ENCODE measurements at regions not wholly inside any gene's neighbourhood (a gene's known extent, or its start where the extent isn't known, plus 50 kb on each side); places are given as distances from the start of the nearest gene placed in this dataset.

GRCh38 chr10:8825611-8826010, 771.1 kb downstream of the GATA3 start:
- Histone ChIP-seq H3K18ac (ENCODE audit: low read depth, low read length) (no peak overlapping the region), H2AK5ac (ENCODE audit: low read depth, low read length) (no peak overlapping the region), H4K5ac (ENCODE audit: low read depth, low read length) (no peak overlapping the region), H3K9me1 (ENCODE audit: insufficient read depth, low read length) (no peaks in the 10 kb centered on the region), H3K36me3 (ENCODE audit: control insufficient read depth, insufficient read depth, low read length) (no peaks in the 10 kb centered on the region), H3K79me1 (ENCODE audit: low read depth in 1 of 2, low read length in 2 of 2) (no peaks in the 10 kb centered on the region), H3K4me3 (ENCODE audit: insufficient read depth, low read depth, low read length) (no peak overlapping the region), H3K27ac (ENCODE audit: insufficient read depth, low read length) (no peak overlapping the region), H3K56ac (ENCODE audit: extremely low read depth, insufficient read depth, low read length) (no peak overlapping the region), H2AFZ (replicated peaks; ENCODE audit: low read length, poor library complexity) (no peak overlapping the region), H2AK9ac (replicated peaks; ENCODE audit: low read depth, low read length, poor library complexity) (no peak overlapping the region), H2BK15ac (ENCODE audit: low read depth, low read length) (no peak overlapping the region), H4K20me1 (ENCODE audit: insufficient read depth, low read length) (no peaks in the 10 kb centered on the region), H4K91ac (ENCODE audit: insufficient read depth, low read depth, low read length) (no peak overlapping the region), H3K9ac (ENCODE audit: low read depth, low read length) (no peak overlapping the region), H4K8ac (ENCODE audit: low read depth in 2 of 2, low read length in 2 of 2) (no peak overlapping the region), H3K14ac (replicated peaks; ENCODE audit: low read depth, low read length) (no peak overlapping the region), H3K4me2 (ENCODE audit: low read depth, low read length) (no peak overlapping the region), H3K23ac (ENCODE audit: low read depth, low read length) (no peak overlapping the region), H3K4me1 (ENCODE audit: control insufficient read depth, insufficient read depth, low read length) (no peaks in the 10 kb centered on the region), H3K4ac (ENCODE audit: low read depth, low read length) (no peak overlapping the region), H2BK120ac (ENCODE audit: low read depth, low read length) (no peak overlapping the region), H3K27me3 (ENCODE audit: control insufficient read depth, insufficient read depth, low read length) (no peaks in the 10 kb centered on the region), H3K9me3 (ENCODE audit: control insufficient read depth, insufficient read depth, low read length) (peaks cover 2% of the 10 kb centered on the region; the same call in 1 of the 2 replicates), H2BK5ac (ENCODE audit: low read depth, low read length, poor library complexity, severe bottlenecking) (no peak overlapping the region), H2BK20ac (ENCODE audit: low read depth, low read length) (no peak overlapping the region)
- in situ Hi-C loops (cut with MboI; ENCODE audit: low sequenced_read_pairs) = no loop called here
- dilution Hi-C loops (cut with HindIII; ENCODE audit: low sequenced_read_pairs, unreplicated experiment) = no loop called here
- WGBS, 2 experiments (ENCODE audit: extremely low coverage in 2 of 2, insufficient read length in 1 of 2) = 60% methylated on average over 2 of the region's 8 CpGs; no CpG with 5 or more reads in 1 of the 2 experiments
- no peak for ATAC-seq (ENCODE audit: low read depth)
- BruUV-seq (replicated peaks) = no TSS peak
- DNase-seq = no peak
- intact Hi-C loops (cut with micrococcal nuclease) = no loop called here
- ChIA-PET CTCF (no interaction called here), POLR2A (ENCODE audit: unreplicated experiment) (no interaction called here)
- no peak for TF ChIP-seq BHLHE40 (IDR thresholded peaks at IDR 0.05; ENCODE audit: low read depth, low read length)
- TF ChIP-seq RFX5 (IDR thresholded peaks at IDR 0.05; ENCODE audit: low read depth, low read length) = no peak
- TF ChIP-seq RCOR1 (IDR thresholded peaks at IDR 0.05; ENCODE audit: insufficient replicate concordance, low read length) = no peak
- TF ChIP-seq SMC3 (IDR thresholded peaks at IDR 0.05; ENCODE audit: low read depth, low read length) = no peak
- no peak for TF ChIP-seq CEBPB (IDR thresholded peaks at IDR 0.05; ENCODE audit: low read depth, low read length)
- no peak for TF ChIP-seq MAZ (IDR thresholded peaks at IDR 0.05; ENCODE audit: borderline replicate concordance, low read depth, low read length)
- no peak for TF ChIP-seq ELK1 (IDR thresholded peaks at IDR 0.05; ENCODE audit: borderline replicate concordance, low read depth, low read length)

Data from IMR-90 (cell line).